ENCODE measurements at regions not wholly inside any gene's neighbourhood (a gene's known extent, or its start where the extent isn't known, plus 50 kb on each side); places are given as distances from the start of the nearest gene placed in this dataset.
"Not testable (repeated sequence)": the region's sequence is repeated elsewhere in the genome, so short reads cannot be mapped to it uniquely, and the experiment has no call there.

DNA sequence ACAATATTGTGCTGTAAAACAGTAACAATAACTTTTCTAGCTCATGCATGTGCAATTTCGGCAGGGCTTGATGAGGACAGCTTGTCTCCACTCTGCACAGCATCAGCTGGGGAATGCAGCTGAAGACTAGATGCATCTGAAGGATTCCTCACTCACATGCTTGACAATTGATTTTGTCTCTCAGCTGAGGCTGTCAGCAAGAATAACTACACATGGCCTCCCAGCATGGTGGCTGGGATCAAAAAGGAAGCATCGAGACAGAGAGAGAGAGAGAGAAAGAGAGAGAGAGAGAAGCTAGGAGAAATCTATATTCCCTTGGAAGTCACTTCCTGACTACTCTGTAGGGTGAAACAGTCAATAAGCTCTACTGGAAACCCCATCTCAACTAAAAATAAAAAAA is 487.1 kb downstream of the PLOD2 start:
- no peak for DNase-seq

DNA sequence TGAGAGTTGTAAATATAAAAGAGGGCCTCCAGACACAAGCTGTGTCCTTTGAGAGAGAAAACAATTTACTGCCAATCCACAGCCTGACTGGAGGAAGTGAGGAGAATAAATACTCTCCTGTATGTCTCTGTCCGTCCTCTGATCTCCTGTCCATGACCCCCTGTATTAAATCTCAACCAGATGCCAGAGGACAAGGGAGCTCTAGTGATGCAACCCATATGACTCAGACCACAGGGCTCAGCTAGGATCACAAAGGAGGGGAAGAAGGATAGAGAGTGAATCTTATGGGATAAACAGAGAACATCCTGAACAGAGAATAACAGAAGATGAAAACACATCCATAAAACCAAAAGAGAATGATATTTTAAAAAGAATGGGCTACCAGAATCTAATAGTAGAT is 482.6 kb downstream of the PLOD2 start:
- DNase-seq = no peak

DNA sequence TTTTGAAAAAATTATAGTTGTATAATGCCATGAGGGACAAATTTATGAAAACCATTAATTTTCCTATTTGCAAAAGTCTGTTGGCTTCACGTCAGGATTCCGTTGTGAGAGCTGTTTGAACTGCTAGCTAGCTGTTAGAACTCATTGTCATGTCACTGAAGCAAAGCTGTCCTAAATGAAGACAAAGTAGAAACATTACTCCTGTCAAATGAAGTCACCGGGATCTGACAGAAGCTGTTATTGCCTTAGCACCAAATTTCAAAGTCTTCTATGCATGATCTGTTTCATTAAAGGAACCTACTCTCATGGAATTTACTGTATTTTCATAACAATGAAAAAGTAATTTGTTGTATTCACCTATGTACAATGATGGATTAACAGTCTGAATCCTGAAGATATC is 479.8 kb downstream of the PLOD2 start:
- DNase-seq = no peak

DNA sequence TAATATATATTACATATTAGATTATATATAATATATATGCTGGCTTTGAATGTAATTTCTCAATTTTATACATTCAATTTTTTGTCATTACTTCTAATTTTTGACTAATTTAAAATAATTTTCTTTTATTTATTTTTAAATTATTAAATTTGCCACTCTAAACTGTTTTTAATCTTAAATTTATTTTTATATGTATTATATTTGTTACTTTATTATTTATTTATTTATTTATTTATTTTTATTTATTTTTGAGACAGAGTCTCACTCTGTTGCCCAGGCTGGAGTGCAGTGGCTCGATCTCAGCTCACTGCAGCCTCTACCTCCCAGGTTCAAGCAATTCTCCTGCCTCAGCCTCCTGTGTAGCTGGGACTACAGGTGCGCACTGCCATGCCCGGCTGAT is 473.0 kb downstream of the PLOD2 start:
- DNase-seq = not testable (repeated sequence)

DNA sequence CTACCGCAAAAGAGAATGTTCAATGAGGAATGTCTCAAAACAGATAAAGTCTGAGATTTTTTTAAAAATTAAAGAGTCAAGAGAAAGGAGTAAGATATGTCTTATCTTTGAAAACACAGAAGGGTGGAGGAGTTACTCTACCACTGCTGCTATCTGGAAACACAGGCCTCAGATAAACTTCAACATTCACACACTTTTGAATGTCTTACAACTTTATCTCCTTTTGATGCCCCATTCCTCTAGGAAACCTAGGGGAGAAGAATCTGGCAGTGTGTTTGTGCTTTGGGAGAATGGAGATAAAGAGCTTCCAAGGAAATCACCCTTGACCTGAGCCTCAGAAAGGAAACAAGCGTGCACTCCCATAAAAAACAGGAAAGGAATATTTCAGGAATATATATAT is 468.2 kb downstream of the PLOD2 start:
- DNase-seq = no peak

DNA sequence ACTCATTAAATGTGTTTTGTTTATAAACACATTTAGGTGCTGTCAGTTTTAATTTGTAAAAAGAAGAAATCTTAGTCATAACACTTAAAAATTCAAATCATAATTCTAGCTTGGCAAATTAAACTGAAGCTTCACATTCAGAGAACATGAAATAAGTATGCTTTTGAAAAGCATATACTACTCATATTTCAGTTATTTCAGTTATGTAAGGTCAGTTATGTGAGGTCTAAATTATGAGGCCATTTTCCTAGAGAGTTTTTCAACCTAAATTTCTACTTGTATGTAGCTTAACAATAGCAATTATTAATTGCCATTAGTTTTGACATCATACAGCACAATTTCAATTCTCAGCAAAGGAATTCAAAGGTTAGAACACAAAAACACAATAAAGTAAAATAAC is 465.0 kb downstream of the PLOD2 start:
- DNase-seq = no peak

DNA sequence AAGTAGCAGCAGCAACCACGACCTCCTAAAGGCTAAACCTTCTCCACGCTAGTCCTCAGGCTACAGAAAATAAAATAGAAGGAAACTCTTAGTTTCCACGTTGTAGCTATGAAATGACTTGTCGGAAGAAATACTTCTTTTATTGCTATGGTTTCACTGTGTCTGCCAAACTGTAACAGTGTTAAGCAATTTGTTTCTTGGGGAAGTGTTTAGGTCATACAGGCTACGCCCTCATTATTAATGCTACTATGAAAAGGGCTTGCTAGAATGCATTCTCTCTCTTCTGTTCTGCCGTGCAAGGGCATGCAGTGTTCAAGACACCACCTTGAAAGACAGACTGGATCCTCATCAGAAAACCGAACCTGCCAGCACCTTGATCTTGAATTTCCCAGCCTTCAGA is 462.7 kb downstream of the PLOD2 start:
- DNase-seq = no peak

DNA sequence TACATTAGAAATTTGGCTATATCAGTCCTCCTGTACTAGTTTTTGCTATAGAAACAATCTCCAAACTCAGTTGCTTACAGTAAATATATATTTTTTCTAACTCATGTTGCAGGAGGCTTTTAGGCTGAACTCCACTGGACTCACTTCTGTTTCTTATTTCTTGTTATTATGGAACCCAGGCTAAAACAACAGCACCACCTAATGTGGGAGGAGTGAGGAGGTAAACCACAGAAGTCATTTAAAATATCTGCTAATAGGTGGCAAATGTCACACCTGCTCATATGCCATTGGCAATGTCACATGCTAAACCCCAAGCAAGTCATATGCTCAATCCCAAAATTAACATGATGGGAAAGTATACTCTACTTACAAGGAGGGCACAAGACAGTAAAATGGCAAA is 462.2 kb downstream of the PLOD2 start:
- DNase-seq = no peak

DNA sequence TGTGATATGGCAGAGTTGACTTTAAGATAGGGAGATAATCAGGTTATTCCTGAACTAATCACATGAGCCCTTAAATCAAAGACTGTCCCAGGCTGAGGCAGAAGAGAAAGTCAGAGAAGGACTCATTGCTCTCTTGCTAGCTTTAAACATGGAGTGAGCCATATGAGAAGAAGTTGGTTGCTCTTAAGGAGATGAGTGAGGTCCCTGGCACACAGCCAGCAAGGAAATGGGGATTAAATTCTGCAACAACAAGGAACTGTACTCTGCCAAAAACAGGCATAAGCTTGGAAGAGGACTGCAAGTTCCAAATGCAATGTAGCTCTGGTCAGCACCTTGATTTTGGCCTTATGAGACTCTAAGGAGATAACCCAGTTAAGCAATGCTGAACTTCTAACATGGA is 457.0 kb downstream of the PLOD2 start:
- DNase-seq = no peak

DNA sequence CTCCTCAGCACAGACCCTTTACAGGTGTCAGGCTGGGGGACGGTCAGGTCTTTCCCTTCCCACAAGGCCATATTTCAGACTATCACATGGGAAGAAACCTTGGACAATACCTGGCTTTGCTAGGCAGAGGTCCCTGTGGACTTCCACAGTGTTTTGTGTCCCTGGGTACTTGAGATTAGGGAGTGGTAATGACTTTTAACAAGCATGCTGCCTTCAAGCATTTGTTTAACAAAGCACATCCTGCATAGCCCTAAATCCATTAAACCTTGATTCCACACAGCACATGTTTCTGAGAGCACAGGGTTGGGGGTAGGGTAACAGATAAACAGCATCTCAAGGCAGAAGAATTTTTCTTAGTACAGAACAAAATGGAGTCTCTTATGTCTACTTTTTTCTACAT is 451.2 kb downstream of the PLOD2 start:
- DNase-seq = not testable (repeated sequence)

DNA sequence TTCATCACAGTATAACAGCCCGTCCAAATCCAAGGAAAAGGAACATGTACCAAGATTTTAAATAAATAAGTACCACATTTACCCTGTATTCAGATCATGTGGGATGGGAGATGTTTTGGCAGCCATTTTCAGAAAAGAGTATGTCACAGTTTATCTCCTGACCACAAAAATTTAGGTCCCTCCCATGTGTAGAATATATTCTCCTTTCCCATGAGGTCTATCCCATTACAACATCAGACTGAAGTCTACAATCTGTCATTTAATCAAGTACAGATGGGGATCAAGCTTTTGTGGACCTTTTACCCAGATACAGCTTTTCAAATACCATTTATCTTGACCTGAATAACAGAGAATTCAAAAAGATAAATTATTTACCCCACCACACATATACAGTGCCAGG is 444.5 kb downstream of the PLOD2 start:
- no peak for DNase-seq

DNA sequence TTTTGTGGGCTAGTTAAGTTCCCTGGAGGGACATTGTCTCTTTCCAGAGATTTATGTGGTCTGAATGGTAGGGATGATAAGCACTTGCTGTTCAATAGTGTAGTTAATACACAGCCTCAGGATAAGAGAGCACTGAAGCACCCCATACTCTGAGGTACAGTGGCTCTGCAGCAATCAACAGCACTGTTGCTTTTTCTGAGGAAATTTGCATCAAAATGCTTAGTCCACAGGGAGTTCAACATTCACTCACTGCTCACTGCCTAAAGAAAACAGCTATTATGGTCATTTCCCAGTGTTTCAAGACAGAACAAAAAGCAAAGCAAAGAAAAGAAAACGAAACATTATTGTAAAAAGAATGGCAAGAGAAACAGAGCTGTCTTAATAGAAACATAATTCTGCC is 441.9 kb downstream of the PLOD2 start:
- no peak for DNase-seq

DNA sequence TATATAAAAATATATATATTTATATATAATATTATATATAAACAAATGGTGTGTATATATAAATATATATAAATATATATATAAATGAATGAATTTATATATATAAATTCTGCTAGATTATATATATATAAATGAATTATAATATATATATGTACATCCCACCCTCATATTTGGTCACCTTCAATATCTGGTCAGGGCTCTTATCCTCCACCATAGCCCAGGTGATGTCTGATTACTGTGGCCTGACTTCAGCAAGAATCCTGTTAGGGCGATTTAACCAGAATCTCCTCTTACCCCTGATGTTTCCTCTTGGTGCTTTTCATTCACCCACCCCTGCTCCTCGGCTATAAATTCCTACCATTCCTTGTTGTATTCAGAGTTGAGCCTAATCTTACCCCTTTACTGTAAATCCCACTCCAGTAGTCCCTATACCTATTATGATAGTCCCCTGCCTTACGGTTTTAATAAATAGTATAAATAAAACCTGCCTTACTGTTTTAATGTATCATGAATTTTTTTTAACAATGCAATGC is 439.6 kb downstream of the PLOD2 start:
- DNase-seq = no peak

DNA sequence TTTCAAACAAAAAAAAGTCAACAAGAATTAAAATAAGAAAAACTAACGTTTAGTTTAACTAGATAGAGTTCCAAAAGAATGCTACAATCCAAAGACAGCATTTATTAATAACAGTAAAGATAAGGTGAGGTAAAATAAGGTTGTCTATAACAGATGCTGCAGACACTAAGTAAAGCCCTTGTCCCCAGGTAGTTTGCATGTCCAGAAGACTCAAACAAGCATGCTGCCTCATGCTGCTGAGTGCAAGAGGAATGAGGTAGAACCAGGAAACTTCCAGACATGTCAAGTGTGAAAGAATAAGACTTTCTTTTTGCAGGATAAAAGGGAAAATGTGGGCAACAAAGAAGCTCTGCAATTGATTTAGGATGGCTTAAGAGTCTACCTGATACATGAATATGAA is 439.2 kb downstream of the PLOD2 start:
- DNase-seq = no peak

DNA sequence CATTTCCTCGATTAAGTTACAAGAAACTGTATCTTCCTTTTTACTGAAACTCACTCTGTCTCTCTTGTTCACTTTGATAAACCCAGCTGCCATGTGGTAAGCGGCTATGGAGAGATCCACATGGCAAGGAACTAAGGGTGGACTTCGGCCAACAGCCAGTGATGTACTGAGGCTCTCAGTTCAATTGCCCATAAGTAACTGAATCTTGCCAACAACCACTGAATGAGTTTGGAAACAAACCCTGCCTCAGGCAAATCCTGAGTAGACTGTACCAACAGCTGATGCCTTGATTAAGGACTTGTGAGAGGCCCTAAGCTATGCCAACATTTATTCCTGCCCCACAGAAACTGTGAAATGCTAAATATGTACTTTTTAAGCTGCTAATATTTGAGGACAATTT is 433.5 kb downstream of the PLOD2 start:
- DNase-seq = no peak

DNA sequence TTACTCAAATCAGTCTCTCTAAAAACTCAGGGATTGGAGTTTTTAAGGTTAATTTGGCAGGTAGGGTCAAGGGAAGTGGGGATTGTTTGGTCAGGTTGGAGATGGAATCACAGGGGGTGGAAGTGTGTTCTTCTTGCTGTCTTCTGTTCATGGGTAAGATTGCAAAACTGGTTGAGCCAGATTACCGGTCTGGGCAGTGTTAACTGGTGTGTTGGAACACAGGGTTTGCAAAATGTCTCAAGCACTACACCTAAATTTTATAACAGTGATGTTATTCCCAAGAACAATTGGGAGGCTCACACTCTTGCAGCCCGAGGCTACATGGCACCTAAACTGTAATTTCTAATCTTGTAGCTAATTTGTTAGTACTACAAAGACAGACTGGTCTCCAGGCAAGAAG is 425.4 kb downstream of the PLOD2 start:
- DNase-seq = no peak

DNA sequence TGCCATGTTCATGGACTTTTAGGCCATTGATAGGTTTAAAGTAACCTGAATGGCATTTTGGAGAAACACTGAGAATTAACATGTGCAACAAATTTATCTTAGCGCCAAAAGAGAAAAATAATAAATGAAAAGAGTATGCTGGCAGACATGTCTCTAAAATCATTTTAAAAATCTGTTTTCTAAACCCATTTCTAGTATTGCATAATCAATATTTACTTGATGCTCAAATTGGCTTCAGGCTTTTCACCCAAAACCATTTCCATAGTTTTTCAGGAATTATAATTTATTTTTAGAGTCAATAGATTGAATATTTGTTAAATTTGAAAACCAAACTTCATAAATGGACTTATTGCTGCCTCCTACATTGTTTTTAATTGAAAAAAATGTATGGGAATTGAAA is 423.0 kb downstream of the PLOD2 start:
- no peak for DNase-seq

DNA sequence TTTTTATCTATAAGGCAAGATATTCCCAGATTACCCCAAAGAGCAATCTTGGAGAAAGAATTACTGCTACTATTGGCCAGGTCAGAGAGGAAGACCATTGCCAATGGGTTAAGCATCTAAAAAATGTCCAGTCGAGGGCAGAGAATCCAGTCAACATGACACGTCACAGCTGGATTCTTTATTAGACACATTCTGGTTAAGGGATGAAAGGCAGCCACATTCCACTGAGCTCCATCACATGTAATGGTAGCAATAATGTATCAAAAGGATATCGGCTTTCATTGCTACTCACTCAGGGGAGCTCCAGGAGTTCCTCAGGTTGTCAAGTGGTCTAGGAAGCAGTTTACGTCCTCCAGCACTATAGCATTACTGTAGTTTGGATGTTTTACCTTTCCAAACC is 421.1 kb downstream of the PLOD2 start:
- no peak for DNase-seq

DNA sequence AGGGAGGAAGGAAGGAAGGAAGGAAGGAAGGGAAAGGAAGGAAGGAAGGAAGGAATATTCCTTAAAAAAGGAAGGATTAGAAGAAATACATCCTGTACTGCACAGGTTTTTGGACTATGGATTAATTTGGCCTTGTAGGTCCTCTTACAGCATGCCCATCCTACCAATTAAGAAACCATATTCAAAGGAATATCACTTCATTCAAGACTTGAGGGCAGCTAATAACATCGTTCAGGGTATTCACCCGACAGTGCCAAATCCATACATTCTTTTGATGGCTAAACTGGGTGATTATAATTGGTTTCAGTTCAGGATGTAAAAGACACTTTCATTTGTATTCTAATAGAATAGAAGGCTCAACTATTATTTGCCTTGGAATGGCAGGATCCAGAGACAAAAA is 410.3 kb downstream of the PLOD2 start:
- no peak for DNase-seq

DNA sequence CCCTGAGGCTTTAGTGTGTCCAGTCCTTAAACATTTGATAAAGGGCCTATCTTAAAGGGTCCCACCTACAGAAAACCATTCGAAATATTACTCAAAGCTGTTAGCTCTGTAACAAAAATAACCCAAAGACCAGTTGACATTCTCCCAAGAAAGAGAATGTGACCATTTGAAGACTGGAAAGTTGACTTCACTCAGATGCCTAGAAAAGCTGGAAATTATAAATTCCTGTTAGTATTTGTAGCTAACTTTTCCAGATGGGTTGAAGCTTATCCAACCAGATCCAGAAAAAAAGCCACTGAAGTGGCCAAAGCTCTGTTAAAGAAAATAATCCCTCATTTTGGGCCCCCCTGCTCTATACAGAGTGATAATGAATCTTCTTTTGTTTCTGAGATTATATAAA is 408.4 kb downstream of the PLOD2 start:
- no peak for DNase-seq

DNA sequence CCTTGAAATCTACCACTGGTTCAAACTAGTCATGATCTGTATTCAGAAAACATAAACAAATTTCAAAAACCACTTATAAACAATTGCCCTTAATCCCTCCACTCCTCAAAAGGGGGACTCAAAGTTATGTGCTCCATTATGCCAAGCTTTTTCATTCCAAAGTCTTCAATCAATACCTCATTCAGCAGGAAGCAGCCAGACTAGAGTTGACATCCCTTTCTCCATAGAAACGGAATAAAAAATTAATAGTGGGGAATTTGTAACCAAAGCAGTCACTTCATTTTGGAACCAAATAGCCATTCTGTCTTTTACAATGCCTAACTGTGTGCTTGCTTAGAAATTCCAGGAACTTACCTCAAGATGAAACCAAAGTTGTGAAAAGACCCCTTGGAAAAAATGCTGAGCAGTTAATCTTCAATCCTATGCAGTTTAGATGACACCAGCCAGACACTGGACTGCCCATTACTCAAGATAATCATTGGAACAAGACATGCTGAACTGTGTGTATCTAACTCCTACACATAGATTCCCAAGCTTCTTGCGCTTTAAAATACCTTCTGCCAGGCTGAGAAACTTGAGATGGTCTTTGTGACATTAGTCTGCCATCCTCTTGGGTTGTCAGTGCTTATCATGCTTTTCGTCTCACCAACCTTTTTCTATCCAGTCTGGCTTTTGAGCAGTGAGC is 406.2 kb downstream of the PLOD2 start:
- DNase-seq = no peak

DNA sequence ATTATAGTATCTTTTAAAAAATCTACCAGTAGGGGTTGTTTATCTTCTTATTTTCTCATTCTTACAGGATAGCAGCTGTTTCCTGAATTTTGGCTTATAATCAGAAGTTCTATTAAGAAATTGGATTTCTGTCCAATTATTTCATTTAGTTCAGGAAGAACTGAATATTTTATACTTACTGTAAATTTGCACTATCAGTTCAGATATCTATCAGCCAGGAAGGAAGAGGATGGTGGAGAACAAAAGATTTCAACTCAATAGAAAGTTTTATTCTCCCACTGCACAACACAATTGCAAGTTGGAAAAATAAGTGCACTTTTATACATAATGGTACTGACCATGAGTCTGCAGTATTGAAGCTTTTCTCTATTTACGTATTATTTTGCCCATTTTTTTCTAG is 400.9 kb downstream of the PLOD2 start:
- no peak for DNase-seq

DNA sequence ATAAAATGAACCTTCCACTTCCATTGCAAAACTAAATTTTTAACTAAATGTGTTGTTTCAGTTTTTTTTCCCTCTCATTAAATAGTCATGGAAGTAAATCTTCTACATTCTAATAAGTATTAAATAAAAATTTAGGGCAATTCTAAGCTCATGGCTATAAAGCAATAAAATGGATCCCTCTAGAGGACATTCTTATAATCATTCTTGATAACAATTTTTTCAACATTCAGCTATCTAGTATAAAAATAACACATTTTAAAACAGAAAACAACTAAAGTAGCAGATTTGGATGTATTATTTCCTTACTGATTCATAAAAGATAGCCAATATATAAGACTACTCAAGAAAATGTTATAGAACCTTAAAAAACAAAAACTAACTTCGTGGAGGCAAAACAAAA is 393.1 kb downstream of the PLOD2 start:
- no peak for DNase-seq

DNA sequence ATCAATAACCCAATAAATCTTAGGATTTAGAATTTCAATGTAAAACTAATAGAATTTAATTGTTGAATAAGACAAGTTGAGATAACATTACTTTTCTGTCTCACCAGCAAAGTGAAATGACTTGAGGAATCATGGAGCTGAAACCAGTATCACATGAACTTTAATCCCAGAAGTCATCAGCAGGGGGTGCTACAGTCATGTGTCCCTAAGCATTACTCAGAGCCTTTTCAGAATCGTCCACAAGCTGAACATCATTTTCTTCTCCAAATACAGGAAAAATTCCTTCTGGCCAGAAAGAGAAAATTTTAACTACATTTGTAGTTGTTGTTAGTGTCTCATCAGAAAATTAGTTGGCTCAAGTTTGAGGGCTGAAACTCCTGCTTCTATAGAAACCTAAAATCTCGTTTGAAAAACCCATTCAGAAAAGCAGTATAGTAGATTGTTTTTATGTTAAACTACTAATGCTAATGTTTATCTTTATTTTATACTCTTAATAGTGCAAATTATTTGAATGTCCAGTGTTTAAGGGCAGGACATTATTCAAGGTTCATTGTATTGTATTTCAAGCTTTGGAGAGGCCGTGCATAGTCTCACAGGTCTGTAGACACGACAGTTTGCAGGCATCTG is 384.1 kb downstream of the PLOD2 start:
- no peak for DNase-seq

DNA sequence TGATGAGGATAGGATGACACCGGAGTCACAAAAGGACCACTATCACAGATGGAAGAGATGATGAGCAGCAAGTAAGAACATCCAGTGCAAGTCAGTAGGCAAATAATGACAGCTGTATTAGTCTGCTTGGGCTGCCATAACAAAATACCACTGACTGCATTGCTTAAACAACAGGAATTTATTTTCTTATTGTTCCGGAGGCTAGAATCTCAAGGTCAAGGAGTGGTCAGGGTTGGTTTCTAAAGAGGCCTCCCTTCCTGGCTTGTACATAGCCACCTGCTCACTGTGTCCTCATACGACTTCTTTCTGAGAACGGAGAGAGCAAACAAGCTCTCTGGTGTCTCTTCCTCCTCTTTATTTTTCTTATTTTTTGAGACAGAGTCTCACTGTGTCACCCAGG is 380.7 kb downstream of the PLOD2 start:
- DNase-seq = no peak
